DND-41 (cell line): ENCODE measurements at regions not wholly inside any gene's neighbourhood (a gene's known extent, or its start where the extent isn't known, plus 50 kb on each side); places are given as distances from the start of the nearest gene placed in this dataset.

ENCODE experiments used
- ATAC-seq: fragments of 200-7000 bp; cut with Tn5 transposase; 3 replicates; pipeline ENCODE4 v1.9.1; 2021; ENCODE audit warnings: low read depth; ENCODE audit not compliant: insufficient read depth
- DNase-seq: peaks from one replicate; pipeline ENCODE4 v3.0.0-alpha.2; 2020
- H2AFZ ChIP-seq: 2 replicates; pipeline ENCODE4 v1.6.0; 2012; ENCODE audit warnings: low read depth, low read length
- H3K27ac ChIP-seq: 2 replicates; pipeline ENCODE4 v1.5.1; 2012; ENCODE audit warnings: low read length, inconsistent platforms
- H3K27me3 ChIP-seq: fragments of 200-600 bp; sonication (generic); 2 replicates; pipeline ENCODE4 v1.6.0; 2012; ENCODE audit warnings: low read length, mild to moderate bottlenecking, inconsistent platforms; ENCODE audit not compliant: insufficient read depth, poor library complexity
- H3K36me3 ChIP-seq: 2 replicates; pipeline ENCODE4 v1.5.1; 2012; ENCODE audit warnings: low read length, inconsistent platforms; ENCODE audit not compliant: insufficient read depth
- H3K4me1 ChIP-seq: 2 replicates; pipeline ENCODE4 v1.5.1; 2012; ENCODE audit warnings: mild to moderate bottlenecking, low read length; ENCODE audit not compliant: insufficient read depth
- H3K4me2 ChIP-seq: 2 replicates; pipeline ENCODE4 v1.6.0; 2012; ENCODE audit warnings: mild to moderate bottlenecking, moderate library complexity, low read length, inconsistent platforms; ENCODE audit not compliant: insufficient read depth
- H3K4me3 ChIP-seq, 2 experiments: fragments of 200-600 bp in 1 of 2; shearing (Covaris generic) in 1 of 2; 2 replicates each; pipeline ENCODE4 v1.5.1; 2012 to 2016; ENCODE audit warnings: inconsistent platforms in 2 of 2, low read length in 2 of 2, mild to moderate bottlenecking in 2 of 2, low read depth in 1 of 2, moderate library complexity in 1 of 2
- H3K79me2 ChIP-seq: 2 replicates; pipeline ENCODE4 v1.6.0; 2012; ENCODE audit warnings: low read length, inconsistent platforms; ENCODE audit not compliant: insufficient read depth
- H3K9ac ChIP-seq: 2 replicates; pipeline ENCODE4 v1.6.0; 2012; ENCODE audit warnings: low read depth, mild to moderate bottlenecking, inconsistent platforms, low read length, moderate library complexity
- H3K9me3 ChIP-seq: 2 replicates; pipeline ENCODE4 v1.5.1; 2012; ENCODE audit warnings: low read length, moderate library complexity, mild to moderate bottlenecking, inconsistent platforms; ENCODE audit not compliant: insufficient read depth, severe bottlenecking
- H4K20me1 ChIP-seq: 2 replicates; pipeline ENCODE4 v1.6.0; 2012; ENCODE audit warnings: low read length; ENCODE audit not compliant: insufficient read depth
- CTCF ChIP-seq: IDR thresholded peaks from 2 replicates; pipeline ENCODE4 v1.5.1; 2012; ENCODE audit warnings: borderline replicate concordance, low read length, moderate library complexity, mild to moderate bottlenecking; ENCODE audit not compliant: poor library complexity, severe bottlenecking; ENCODE audit errors: extremely low read depth
- EZH2 ChIP-seq: IDR thresholded peaks from 3 replicates; pipeline ENCODE4 v1.6.1; 2012; ENCODE audit warnings: borderline replicate concordance, low read depth, mild to moderate bottlenecking, moderate library complexity, low read length, inconsistent platforms; ENCODE audit not compliant: severe bottlenecking

GRCh38 chr15:56537881-56538280 is 72.9 kb upstream of the MNS1 start:
- no peaks in the 10 kb centered on the region for H3K79me2 ChIP-seq
- H3K27me3 ChIP-seq, result no peaks in the 10 kb centered on the region
- no peaks in the 10 kb centered on the region for H3K36me3 ChIP-seq
- H3K4me3 ChIP-seq, result no peak overlapping the region
- no peaks in the 10 kb centered on the region for H4K20me1 ChIP-seq
- no peaks in the 10 kb centered on the region for H3K9me3 ChIP-seq
- H3K4me2 ChIP-seq, result peak overlapping the region; percentile 39
- peak; percentile 98 for DNase-seq
- H3K27ac ChIP-seq, result peak overlapping the region; percentile 95
- H2AFZ ChIP-seq, result no peak overlapping the region
- TF ChIP-seq CTCF (no peak), EZH2 (no peak)
- H3K9ac ChIP-seq, result peak overlapping the region; percentile 51
- ATAC-seq, result peak; percentile 93
- H3K4me1 ChIP-seq, result peaks cover 74% of the 10 kb centered on the region

DNA sequence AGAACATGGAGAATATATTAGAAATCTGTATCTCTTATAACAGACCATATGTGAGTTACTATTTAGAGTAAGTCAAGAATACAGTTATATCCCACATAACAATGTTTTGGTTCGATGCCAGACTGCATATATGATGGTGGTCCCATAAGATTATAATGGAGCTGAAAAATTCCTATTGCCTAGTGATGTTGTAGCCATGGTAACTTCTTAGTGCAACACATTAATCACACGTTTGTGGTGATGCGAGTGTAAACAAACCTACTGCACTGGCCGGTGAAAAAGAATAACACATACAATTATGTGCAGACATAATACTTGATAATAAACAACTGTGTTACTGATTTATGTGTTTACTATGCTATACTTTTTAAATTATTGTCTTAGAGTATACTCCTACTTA is 69.8 kb upstream of the MNS1 start:
- peak overlapping the region; percentile 95 for H3K27ac ChIP-seq

GRCh38 chr15:56533731-56534403 is 68.9 kb upstream of the MNS1 start:
- no peak overlapping the region; a peak in 1 of 4 replicates for H3K4me3 ChIP-seq
- ATAC-seq (no peak), DNase-seq (peak; percentile 16)
- H3K27ac ChIP-seq, result peak overlapping the region; percentile 95
- H4K20me1 ChIP-seq, result no peaks in the 10 kb centered on the region
- peak overlapping the region; percentile 53 for H3K4me2 ChIP-seq
- TF ChIP-seq EZH2 (no peak), CTCF (no peak)
- H3K9me3 ChIP-seq, result no peaks in the 10 kb centered on the region
- no peaks in the 10 kb centered on the region for H3K27me3 ChIP-seq
- peak overlapping the region; percentile 51 for H2AFZ ChIP-seq
- no peaks in the 10 kb centered on the region for H3K79me2 ChIP-seq
- H3K9ac ChIP-seq, result peak overlapping the region; percentile 54
- peaks cover 93% of the 10 kb centered on the region for H3K4me1 ChIP-seq
- H3K36me3 ChIP-seq, result no peaks in the 10 kb centered on the region

More for the DNA sequence above, 69.8 kb upstream of the MNS1 start:
- DNase-seq (no peak), ATAC-seq (no peak)
- no peaks in the 10 kb centered on the region for H4K20me1 ChIP-seq
- no peak overlapping the region for H3K4me2 ChIP-seq
- H3K79me2 ChIP-seq, result no peaks in the 10 kb centered on the region
- no peaks in the 10 kb centered on the region for H3K36me3 ChIP-seq
- H3K4me1 ChIP-seq, result peaks cover 100% of the 10 kb centered on the region
- H3K27me3 ChIP-seq, result no peaks in the 10 kb centered on the region
- TF ChIP-seq EZH2 (no peak), CTCF (no peak)
- no peak overlapping the region for H3K4me3 ChIP-seq
- no peaks in the 10 kb centered on the region for H3K9me3 ChIP-seq
- H3K9ac ChIP-seq, result peak overlapping the region; percentile 54
- H2AFZ ChIP-seq, result no peak overlapping the region
